ENCODE measurements at regions not wholly inside any gene's neighbourhood (a gene's known extent, or its start where the extent isn't known, plus 50 kb on each side); places are given as distances from the start of the nearest gene placed in this dataset.

- ATAC-seq (ENCODE audit: low FRiP score) (no peak), DNase-seq (ENCODE audit: low spot score) (no peak)
- TF ChIP-seq CTCF (IDR thresholded peaks at IDR 0.05), result no peak
Observed at GRCh38 chr6:165949324-165949723, 218.3 kb downstream of the TBXT start.

- ATAC-seq (ENCODE audit: low FRiP score) (no peak), DNase-seq (ENCODE audit: low spot score) (no peak)
- no peak for TF ChIP-seq CTCF (IDR thresholded peaks at IDR 0.05)
Observed at GRCh38 chr6:165944002-165944466, 223.6 kb downstream of the TBXT start.

- TF ChIP-seq CTCF (IDR thresholded peaks at IDR 0.05), result no peak
Observed at GRCh38 chr6:165941786-165942185, 225.9 kb downstream of the TBXT start.

GRCh38 chr6:165941249-165941775 is 226.3 kb downstream of the TBXT start:
- no peak for DNase-seq (ENCODE audit: low spot score)
- TF ChIP-seq CTCF (IDR thresholded peaks at IDR 0.05), result no peak
- ATAC-seq (ENCODE audit: low FRiP score), result no peak

More at GRCh38 chr6:165941786-165942185, 225.9 kb downstream of the TBXT start:
- ATAC-seq (ENCODE audit: low FRiP score) (no peak), DNase-seq (ENCODE audit: low spot score) (no peak)

- no peak for ATAC-seq (ENCODE audit: low FRiP score)
- no peak for TF ChIP-seq CTCF (IDR thresholded peaks at IDR 0.05)
- no peak for DNase-seq (ENCODE audit: low spot score)
Observed at GRCh38 chr6:165940366-165940765, 227.3 kb downstream of the TBXT start.

- DNase-seq (ENCODE audit: low spot score), result no peak
- no peak for TF ChIP-seq CTCF (IDR thresholded peaks at IDR 0.05)
- no peak for ATAC-seq (ENCODE audit: low FRiP score)
Observed at GRCh38 chr6:165939601-165940290, 227.9 kb downstream of the TBXT start.

- ATAC-seq (ENCODE audit: low FRiP score) (no peak), DNase-seq (ENCODE audit: low spot score) (no peak)
- no peak for TF ChIP-seq CTCF (IDR thresholded peaks at IDR 0.05)
Observed at GRCh38 chr6:165939047-165939446, 228.6 kb downstream of the TBXT start.

All from omental fat pad (tissue), 3 donors.